ENCODE measurements at regions not wholly inside any gene's neighbourhood (a gene's known extent, or its start where the extent isn't known, plus 50 kb on each side); places are given as distances from the start of the nearest gene placed in this dataset.

DNA sequence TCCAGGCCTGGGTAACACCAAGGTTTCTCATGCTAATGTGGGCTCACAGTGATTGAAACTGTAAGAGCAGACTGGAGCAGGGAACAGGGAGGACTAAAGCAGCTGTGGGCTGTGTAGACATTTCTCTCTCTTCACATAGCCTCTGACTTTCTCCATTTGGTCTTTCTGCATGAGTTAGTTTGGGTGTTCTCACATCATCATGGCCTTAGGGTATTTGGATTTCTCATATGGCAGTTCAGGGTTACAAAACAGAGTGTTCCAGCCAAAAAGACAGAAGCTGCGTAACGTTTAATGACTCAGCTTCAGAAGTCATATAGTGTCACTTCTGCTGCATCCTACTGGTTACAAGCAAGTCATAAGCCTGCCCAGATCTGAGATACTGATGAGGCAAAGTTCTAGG is 52.0 kb upstream of the OSBPL8 start:
- H3K4me3 ChIP-seq (ENCODE audit: control insufficient read depth in 1 of 2, extremely low read depth in 1 of 2, low read length in 1 of 2) = no peak overlapping the region
- Mint-ChIP-seq H3K36me3 (no peaks in the 10 kb centered on the region), H3K27me3 (peaks cover 0 to 6% of the 10 kb centered on the region in 2 donors), H3K9me3 (no peaks in the 10 kb centered on the region), H3K4me3 (no peak overlapping the region), H3K27ac (no peak overlapping the region), H3K4me1 (no peaks in the 10 kb centered on the region)
- H3K27me3 ChIP-seq (replicated peaks in 1 of 2; ENCODE audit: control insufficient read depth in 2 of 2, extremely low read depth in 1 of 2, insufficient read depth in 2 of 2, low read length in 1 of 2) = no peaks in the 10 kb centered on the region
- no peak for ATAC-seq (replicated peaks in 1 of 4)
- ChIA-PET CTCF (no interaction called here), POLR2A (no interaction called here)
- no peaks in the 10 kb centered on the region for H3K36me3 ChIP-seq (ENCODE audit: control insufficient read depth in 2 of 2, extremely low read depth in 1 of 2, insufficient read depth in 1 of 2, low read length in 1 of 2)
- 82% methylated on average over 2 of the region's 2 CpGs for WGBS (ENCODE audit: insufficient coverage)
- no peak for DNase-seq
- H3K4me1 ChIP-seq (ENCODE audit: control insufficient read depth in 1 of 2, extremely low read depth in 1 of 2, insufficient read depth in 2 of 2, low read length in 2 of 2) = no peaks in the 10 kb centered on the region
- H3K27ac ChIP-seq (ENCODE audit: low read length) = no peak overlapping the region
- H3K9me3 ChIP-seq = no peaks in the 10 kb centered on the region

DNA sequence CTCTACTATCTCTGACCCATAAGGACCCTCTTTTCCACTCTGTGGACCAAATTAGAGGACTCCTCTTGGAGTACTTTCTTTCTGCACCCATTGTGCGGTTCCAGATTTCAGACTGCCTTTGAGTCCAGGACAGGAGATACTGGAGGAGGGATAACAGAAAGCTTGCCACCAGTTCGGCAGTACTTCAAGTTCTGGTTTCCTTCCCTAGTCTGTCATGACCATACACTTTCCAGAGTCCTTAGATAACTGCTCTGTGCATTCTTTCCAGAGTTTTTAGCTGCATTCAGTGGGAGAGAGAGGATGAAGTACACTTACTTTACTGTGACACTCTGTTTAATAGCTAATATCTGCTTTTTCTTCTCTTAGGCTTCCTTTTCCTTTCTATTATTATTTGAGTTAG is 54.8 kb upstream of the OSBPL8 start:
- DNase-seq = no peak
- Histone ChIP-seq H3K36me3 (ENCODE audit: control insufficient read depth in 2 of 2, extremely low read depth in 1 of 2, insufficient read depth in 1 of 2, low read length in 1 of 2) (no peaks in the 10 kb centered on the region), H3K4me3 (ENCODE audit: control insufficient read depth in 1 of 2, extremely low read depth in 1 of 2, low read length in 1 of 2) (no peak overlapping the region), H3K4me1 (ENCODE audit: control insufficient read depth in 1 of 2, extremely low read depth in 1 of 2, insufficient read depth in 2 of 2, low read length in 2 of 2) (no peaks in the 10 kb centered on the region), H3K27ac (ENCODE audit: low read length) (no peak overlapping the region), H3K27me3 (replicated peaks in 1 of 2; ENCODE audit: control insufficient read depth in 2 of 2, extremely low read depth in 1 of 2, insufficient read depth in 2 of 2, low read length in 1 of 2) (no peaks in the 10 kb centered on the region), H3K9me3 (no peaks in the 10 kb centered on the region)
- POLR2A ChIA-PET = no interaction called here
- Mint-ChIP-seq H3K27ac (no peak overlapping the region), H3K9me3 (no peaks in the 10 kb centered on the region), H3K36me3 (no peaks in the 10 kb centered on the region), H3K4me1 (no peaks in the 10 kb centered on the region), H3K27me3 (peaks cover 0 to 6% of the 10 kb centered on the region in 2 donors), H3K4me3 (no peak overlapping the region)
- CTCF ChIA-PET = no interaction called here
- ATAC-seq (replicated peaks in 1 of 4) = no peak
- no CpG with 5 or more reads among the region's 2 CpGs for WGBS (ENCODE audit: insufficient coverage)

DNA sequence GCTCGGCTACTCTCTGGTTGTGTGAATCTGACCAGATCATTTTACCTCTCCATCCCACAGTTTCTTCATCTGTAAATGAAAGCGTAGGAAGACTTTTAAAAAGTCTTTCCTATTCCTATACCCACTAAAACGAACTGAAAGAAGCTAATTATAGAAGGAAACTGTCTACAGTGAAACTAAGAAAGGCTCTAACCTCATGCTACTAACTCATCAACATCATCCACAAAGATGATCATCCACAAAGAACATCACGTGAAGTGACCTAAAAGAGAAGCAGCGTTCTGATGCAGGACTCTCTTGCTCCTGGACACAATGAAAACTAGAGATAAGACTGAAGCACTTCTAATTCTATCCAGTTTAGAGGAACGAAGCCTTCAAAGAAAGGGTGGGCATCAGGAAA is 58.5 kb upstream of the OSBPL8 start:
- Histone ChIP-seq H3K36me3 (ENCODE audit: control insufficient read depth in 2 of 2, extremely low read depth in 1 of 2, insufficient read depth in 1 of 2, low read length in 1 of 2) (no peaks in the 10 kb centered on the region), H3K9me3 (no peaks in the 10 kb centered on the region), H3K4me1 (ENCODE audit: control insufficient read depth in 1 of 2, extremely low read depth in 1 of 2, insufficient read depth in 2 of 2, low read length in 2 of 2) (no peaks in the 10 kb centered on the region), H3K27ac (ENCODE audit: low read length) (no peak overlapping the region), H3K4me3 (ENCODE audit: control insufficient read depth in 1 of 2, extremely low read depth in 1 of 2, low read length in 1 of 2) (no peak overlapping the region), H3K27me3 (replicated peaks in 1 of 2; ENCODE audit: control insufficient read depth in 2 of 2, extremely low read depth in 1 of 2, insufficient read depth in 2 of 2, low read length in 1 of 2) (no peaks in the 10 kb centered on the region)
- ChIA-PET CTCF (interaction anchor here in 1 of 2 donors (2.3 kb wide), 1 partner anchor 172 kb away, joined by 6 read pairs; no protein-coding TSS in a partner anchor), POLR2A (no interaction called here)
- H3K4me3 Mint-ChIP-seq = no peak overlapping the region
- DNase-seq = no peak
- H3K27ac Mint-ChIP-seq = no peak overlapping the region
- H3K27me3 Mint-ChIP-seq = peaks cover 0 to 4% of the 10 kb centered on the region in 2 donors
- peaks cover 4 to 7% (median 5%) of the 10 kb centered on the region in 3 donors for H3K4me1 Mint-ChIP-seq
- no peak for ATAC-seq (replicated peaks in 1 of 4)
- no peaks in the 10 kb centered on the region for H3K9me3 Mint-ChIP-seq
- H3K36me3 Mint-ChIP-seq = no peaks in the 10 kb centered on the region
- WGBS (ENCODE audit: insufficient coverage) = 67% methylated on average over 1 of the region's 6 CpGs

DNA sequence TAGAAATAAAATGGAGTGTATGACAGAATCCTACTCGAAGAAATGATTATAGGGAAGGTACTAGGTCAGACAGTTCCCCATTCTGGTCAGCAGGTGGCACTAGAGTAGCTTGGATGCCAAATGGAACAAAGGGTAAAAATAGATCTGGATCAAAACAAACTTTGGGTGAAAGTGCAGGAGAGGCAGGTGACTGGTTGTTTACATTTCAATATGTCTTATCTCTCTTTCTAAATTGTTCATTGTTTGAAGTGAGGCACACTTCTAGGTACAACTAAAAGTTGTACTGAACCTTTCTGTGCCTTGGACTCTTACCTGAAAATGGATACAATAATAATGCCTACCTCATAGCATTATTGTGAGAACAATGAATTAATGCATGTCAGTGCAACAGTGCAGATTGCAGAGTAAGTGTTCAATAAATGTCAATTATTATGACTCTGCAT is 62.0 kb upstream of the OSBPL8 start:
- no peak overlapping the region for H3K4me3 ChIP-seq (ENCODE audit: control insufficient read depth in 1 of 2, extremely low read depth in 1 of 2, low read length in 1 of 2)
- H3K36me3 ChIP-seq (ENCODE audit: control insufficient read depth in 2 of 2, extremely low read depth in 1 of 2, insufficient read depth in 1 of 2, low read length in 1 of 2) = no peaks in the 10 kb centered on the region
- H3K4me1 ChIP-seq (ENCODE audit: control insufficient read depth in 1 of 2, extremely low read depth in 1 of 2, insufficient read depth in 2 of 2, low read length in 2 of 2) = no peaks in the 10 kb centered on the region
- H3K27me3 ChIP-seq (replicated peaks in 1 of 2; ENCODE audit: control insufficient read depth in 2 of 2, extremely low read depth in 1 of 2, insufficient read depth in 2 of 2, low read length in 1 of 2) = no peaks in the 10 kb centered on the region
- WGBS (ENCODE audit: insufficient coverage) = 17% methylated on average over 1 of the region's 1 CpG
- no peak overlapping the region for H3K27ac ChIP-seq (ENCODE audit: low read length)
- ATAC-seq (replicated peaks in 1 of 4) (peak; percentile 67 to 83 (median 77)), DNase-seq (peak; percentile 26 to 85 (median 60))
- no peaks in the 10 kb centered on the region for H3K9me3 ChIP-seq
- no peaks in the 10 kb centered on the region for H3K9me3 Mint-ChIP-seq
- ChIA-PET CTCF (interaction anchor here (0.5 to 2.9 kb wide), 16 partner anchors 10 to 512 kb away, joined by 3 to 56 read pairs (median 6); partner anchors contain the start of gene ZDHHC17 (in 1 of the 2)), POLR2A (no interaction called here)
- no peaks in the 10 kb centered on the region for H3K36me3 Mint-ChIP-seq
- no peak overlapping the region for H3K4me3 Mint-ChIP-seq
- peaks cover 0 to 2% of the 10 kb centered on the region in 2 donors for H3K27me3 Mint-ChIP-seq
- no peak overlapping the region for H3K27ac Mint-ChIP-seq
- H3K4me1 Mint-ChIP-seq = peaks cover 4 to 7% (median 5%) of the 10 kb centered on the region in 3 donors

DNA sequence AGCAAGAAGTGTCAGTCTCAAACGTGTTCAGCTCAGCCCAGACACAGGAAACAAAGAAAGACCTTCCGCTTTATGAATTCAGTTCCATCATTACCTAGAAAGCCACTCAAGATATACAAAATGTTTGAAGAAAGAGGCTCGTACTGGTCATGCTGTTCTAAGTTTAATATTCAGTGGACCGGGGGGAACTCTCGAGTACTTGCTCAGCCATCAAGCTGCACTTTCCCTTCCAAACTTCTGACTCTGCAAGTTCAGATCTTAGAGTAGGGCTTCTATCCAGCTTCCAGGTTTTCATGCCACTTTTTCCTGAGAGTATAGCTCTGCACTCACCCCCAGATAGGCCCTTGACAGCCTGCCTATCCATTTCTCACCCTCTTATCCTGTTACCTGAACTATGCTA is 62.8 kb upstream of the OSBPL8 start:
- H3K27me3 Mint-ChIP-seq = no peaks in the 10 kb centered on the region
- POLR2A ChIA-PET = no interaction called here

DNA sequence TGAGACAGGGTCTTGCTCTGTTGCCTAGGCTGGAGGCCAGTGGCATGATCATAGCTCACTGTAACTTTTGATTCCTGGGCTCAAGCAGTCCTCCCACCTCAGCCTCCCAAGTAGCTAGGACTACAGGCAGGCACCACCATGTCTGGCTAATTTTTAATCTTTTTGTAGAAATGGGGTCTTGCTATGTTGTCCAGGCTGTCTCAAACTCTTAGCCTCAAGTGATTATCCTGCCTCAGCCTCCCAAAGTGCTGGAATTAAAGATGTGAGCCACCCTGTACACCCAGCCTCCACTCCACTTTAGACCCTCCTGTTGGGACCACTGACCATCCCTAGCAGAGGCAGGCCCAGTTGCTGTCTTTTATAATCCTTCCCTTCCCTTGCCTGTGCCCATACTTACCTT is 63.3 kb upstream of the OSBPL8 start:
- ChIA-PET POLR2A (no interaction called here), CTCF (interaction anchor here (0.6 to 2.9 kb wide), 12 partner anchors 20 to 388 kb away, joined by 3 to 56 read pairs (median 6); no protein-coding TSS in a partner anchor)
- no peak overlapping the region for H3K27ac ChIP-seq (ENCODE audit: low read length)
- Mint-ChIP-seq H3K9me3 (no peaks in the 10 kb centered on the region), H3K4me1 (peaks cover 4 to 7% (median 5%) of the 10 kb centered on the region in 3 donors), H3K27ac (peak overlapping the region in 1 of 2 donors; percentile 18), H3K27me3 (no peaks in the 10 kb centered on the region), H3K4me3 (no peak overlapping the region), H3K36me3 (no peaks in the 10 kb centered on the region)
- no peaks in the 10 kb centered on the region for H3K27me3 ChIP-seq (replicated peaks in 1 of 2; ENCODE audit: control insufficient read depth in 2 of 2, extremely low read depth in 1 of 2, insufficient read depth in 2 of 2, low read length in 1 of 2)
- H3K4me1 ChIP-seq (ENCODE audit: control insufficient read depth in 1 of 2, extremely low read depth in 1 of 2, insufficient read depth in 2 of 2, low read length in 2 of 2) = no peaks in the 10 kb centered on the region
- DNase-seq (no peak), ATAC-seq (replicated peaks in 1 of 4) (no peak)
- no peaks in the 10 kb centered on the region for H3K36me3 ChIP-seq (ENCODE audit: control insufficient read depth in 2 of 2, extremely low read depth in 1 of 2, insufficient read depth in 1 of 2, low read length in 1 of 2)
- H3K4me3 ChIP-seq (ENCODE audit: control insufficient read depth in 1 of 2, extremely low read depth in 1 of 2, low read length in 1 of 2) = no peak overlapping the region
- H3K9me3 ChIP-seq = no peaks in the 10 kb centered on the region

More for the DNA sequence above, 62.8 kb upstream of the OSBPL8 start:
- Histone ChIP-seq H3K4me3 (ENCODE audit: control insufficient read depth in 1 of 2, extremely low read depth in 1 of 2, low read length in 1 of 2) (no peak overlapping the region), H3K4me1 (ENCODE audit: control insufficient read depth in 1 of 2, extremely low read depth in 1 of 2, insufficient read depth in 2 of 2, low read length in 2 of 2) (no peaks in the 10 kb centered on the region), H3K27ac (ENCODE audit: low read length) (no peak overlapping the region), H3K36me3 (ENCODE audit: control insufficient read depth in 2 of 2, extremely low read depth in 1 of 2, insufficient read depth in 1 of 2, low read length in 1 of 2) (no peaks in the 10 kb centered on the region), H3K27me3 (replicated peaks in 1 of 2; ENCODE audit: control insufficient read depth in 2 of 2, extremely low read depth in 1 of 2, insufficient read depth in 2 of 2, low read length in 1 of 2) (no peaks in the 10 kb centered on the region), H3K9me3 (no peaks in the 10 kb centered on the region)
- Mint-ChIP-seq H3K4me1 (peaks cover 4 to 7% (median 5%) of the 10 kb centered on the region in 3 donors), H3K4me3 (no peak overlapping the region), H3K27ac (no peak overlapping the region), H3K9me3 (no peaks in the 10 kb centered on the region), H3K36me3 (no peaks in the 10 kb centered on the region)
- DNase-seq (no peak), ATAC-seq (replicated peaks in 1 of 4) (no peak)
- 86% methylated on average over 2 of the region's 5 CpGs for WGBS (ENCODE audit: insufficient coverage)
- CTCF ChIA-PET = interaction anchor here (0.6 to 2.9 kb wide), 14 partner anchors 19 to 389 kb away, joined by 3 to 56 read pairs (median 7); partner anchors contain the start of gene ZDHHC17 (in 1 of the 2)

DNA sequence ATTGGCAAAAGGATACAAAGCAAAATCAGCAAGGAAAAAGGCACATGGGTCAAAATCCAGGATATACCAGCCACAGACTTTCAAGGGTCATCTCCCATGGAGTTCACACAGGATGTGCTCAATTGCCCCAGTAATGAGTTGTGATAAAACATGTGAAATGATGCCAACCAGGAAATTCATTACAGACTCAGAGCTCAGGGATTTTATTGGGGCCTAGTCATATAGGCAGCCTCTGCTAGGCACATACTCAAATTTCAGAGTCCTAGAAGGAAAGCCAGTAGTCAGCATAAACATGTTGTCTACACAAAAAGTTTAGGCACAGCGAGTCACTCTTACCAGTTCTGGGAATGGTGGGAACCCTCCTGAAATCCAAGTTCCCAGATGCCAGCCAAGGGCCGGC is 64.4 kb upstream of the OSBPL8 start:
- no peaks in the 10 kb centered on the region for H3K9me3 Mint-ChIP-seq
- no peak overlapping the region for H3K27ac Mint-ChIP-seq
- no peaks in the 10 kb centered on the region for H3K4me1 ChIP-seq (ENCODE audit: control insufficient read depth in 1 of 2, extremely low read depth in 1 of 2, insufficient read depth in 2 of 2, low read length in 2 of 2)
- H3K27ac ChIP-seq (ENCODE audit: low read length) = no peak overlapping the region
- ATAC-seq (replicated peaks in 1 of 4) (no peak), DNase-seq (no peak)
- no peaks in the 10 kb centered on the region for H3K9me3 ChIP-seq
- WGBS (ENCODE audit: insufficient coverage) = 94% methylated on average over 2 of the region's 2 CpGs
- ChIA-PET POLR2A (no interaction called here), CTCF (interaction anchor here (1.0 to 2.9 kb wide), 5 partner anchors 164 to 387 kb away, joined by 3 to 36 read pairs (median 5); no protein-coding TSS in a partner anchor)
- no peaks in the 10 kb centered on the region for H3K36me3 Mint-ChIP-seq
- H3K4me3 ChIP-seq (ENCODE audit: control insufficient read depth in 1 of 2, extremely low read depth in 1 of 2, low read length in 1 of 2) = no peak overlapping the region
- H3K27me3 Mint-ChIP-seq = no peaks in the 10 kb centered on the region
- no peaks in the 10 kb centered on the region for H3K27me3 ChIP-seq (replicated peaks in 1 of 2; ENCODE audit: control insufficient read depth in 2 of 2, extremely low read depth in 1 of 2, insufficient read depth in 2 of 2, low read length in 1 of 2)
- no peaks in the 10 kb centered on the region for H3K36me3 ChIP-seq (ENCODE audit: control insufficient read depth in 2 of 2, extremely low read depth in 1 of 2, insufficient read depth in 1 of 2, low read length in 1 of 2)
- no peak overlapping the region for H3K4me3 Mint-ChIP-seq
- H3K4me1 Mint-ChIP-seq = peaks cover 4 to 7% (median 5%) of the 10 kb centered on the region in 3 donors

All from T-cell (primary cell).